ENCODE measurements at regions not wholly inside any gene's neighbourhood (a gene's known extent, or its start where the extent isn't known, plus 50 kb on each side); places are given as distances from the start of the nearest gene placed in this dataset.
A peak's percentile ranks its signal among the peaks of the same experiment; 100 is the strongest.
"Not testable (repeated sequence)": the region's sequence is repeated elsewhere in the genome, so short reads cannot be mapped to it uniquely, and the experiment has no call there.

GRCh38 chr9:97150471-97150870 lies 111.5 kb upstream of the CTSV start:
- not testable (repeated sequence) for ATAC-seq; H3K36me3 Mint-ChIP-seq (ENCODE audit: low read depth); H3K9me3 Mint-ChIP-seq; DNase-seq; H3K4me1 Mint-ChIP-seq; H3K27ac Mint-ChIP-seq; H3K27me3 Mint-ChIP-seq; H3K4me3 Mint-ChIP-seq

GRCh38 chr9:97148428-97148827 lies 109.5 kb upstream of the CTSV start:
- H3K4me1 Mint-ChIP-seq; H3K9me3 Mint-ChIP-seq; H3K36me3 Mint-ChIP-seq (ENCODE audit: low read depth); DNase-seq; H3K27ac Mint-ChIP-seq; H3K27me3 Mint-ChIP-seq; ATAC-seq; H3K4me3 Mint-ChIP-seq: not testable (repeated sequence)

- not testable (repeated sequence) for H3K4me1 Mint-ChIP-seq; H3K27me3 Mint-ChIP-seq; H3K36me3 Mint-ChIP-seq (ENCODE audit: low read depth); DNase-seq; ATAC-seq; H3K4me3 Mint-ChIP-seq; H3K27ac Mint-ChIP-seq; H3K9me3 Mint-ChIP-seq
These were observed 106.7 kb upstream of the CTSV start for GRCh38 chr9:97145680-97146079.

- H3K4me3 Mint-ChIP-seq, result no peak overlapping the region
- ATAC-seq (no peak), DNase-seq (no peak)
- H3K27ac Mint-ChIP-seq, result no peak overlapping the region
- H3K4me1 Mint-ChIP-seq, result no peaks in the 10 kb centered on the region
- H3K27me3 Mint-ChIP-seq, result no peaks in the 10 kb centered on the region
- H3K36me3 Mint-ChIP-seq (ENCODE audit: low read depth), result no peaks in the 10 kb centered on the region
- no peaks in the 10 kb centered on the region for H3K9me3 Mint-ChIP-seq
These were observed 101.6 kb upstream of the CTSV start for GRCh38 chr9:97140566-97140965.

- no peaks in the 10 kb centered on the region for H3K36me3 Mint-ChIP-seq (ENCODE audit: low read depth)
- no peak for ATAC-seq
- no peaks in the 10 kb centered on the region for H3K9me3 Mint-ChIP-seq
- no peaks in the 10 kb centered on the region for H3K4me1 Mint-ChIP-seq
- no peak overlapping the region for H3K27ac Mint-ChIP-seq
- H3K27me3 Mint-ChIP-seq, result no peaks in the 10 kb centered on the region
- H3K4me3 Mint-ChIP-seq, result no peak overlapping the region
- DNase-seq, result no peak
These were observed 97.5 kb upstream of the CTSV start for GRCh38 chr9:97136421-97136820.

DNA sequence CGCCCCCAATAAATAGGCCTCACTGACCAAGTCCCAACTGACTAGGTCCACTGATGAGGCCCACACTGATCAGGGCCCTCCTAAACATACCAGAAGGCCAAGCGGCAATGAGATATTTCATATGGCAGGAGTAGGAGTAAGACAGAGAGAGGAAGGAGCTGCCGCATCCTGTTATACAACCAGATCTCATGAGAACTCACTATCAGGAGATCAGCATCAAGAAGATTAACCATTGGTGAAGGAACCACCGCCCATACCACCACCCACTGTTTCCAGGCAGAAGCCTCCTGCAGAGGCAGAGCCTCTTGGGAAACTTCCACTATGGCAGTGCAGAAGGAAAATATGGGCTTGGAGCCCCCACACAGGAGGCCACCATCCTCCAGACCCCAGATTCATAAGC lies 95.0 kb upstream of the CTSV start:
- not testable (repeated sequence) for H3K4me3 Mint-ChIP-seq; H3K36me3 Mint-ChIP-seq (ENCODE audit: low read depth); DNase-seq; H3K9me3 Mint-ChIP-seq; H3K27ac Mint-ChIP-seq; H3K4me1 Mint-ChIP-seq; ATAC-seq; H3K27me3 Mint-ChIP-seq

DNA sequence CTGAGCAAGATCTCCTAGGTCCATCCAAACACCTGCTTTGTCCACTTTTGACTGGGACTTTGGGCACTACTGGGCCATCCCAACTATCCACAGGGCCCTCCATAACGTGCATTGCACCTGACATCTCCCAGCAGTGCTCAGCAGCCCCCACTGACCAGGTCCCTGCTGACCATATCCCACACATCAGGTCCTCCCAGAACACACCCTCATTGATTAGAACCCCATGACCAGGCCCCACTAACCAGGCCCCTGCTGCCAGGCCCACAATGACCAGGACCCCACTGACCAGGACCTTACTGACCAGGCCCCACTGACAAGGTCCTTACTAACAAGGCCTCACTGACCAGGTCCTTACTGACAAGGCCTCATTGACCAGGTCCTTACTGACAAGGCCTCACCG lies 93.9 kb upstream of the CTSV start:
- H3K27me3 Mint-ChIP-seq, result no peaks in the 10 kb centered on the region
- no peaks in the 10 kb centered on the region for H3K36me3 Mint-ChIP-seq (ENCODE audit: low read depth)
- H3K4me1 Mint-ChIP-seq, result no peaks in the 10 kb centered on the region
- H3K4me3 Mint-ChIP-seq, result no peak overlapping the region
- no peaks in the 10 kb centered on the region for H3K9me3 Mint-ChIP-seq
- ATAC-seq (no peak), DNase-seq (no peak)
- H3K27ac Mint-ChIP-seq, result no peak overlapping the region

DNA sequence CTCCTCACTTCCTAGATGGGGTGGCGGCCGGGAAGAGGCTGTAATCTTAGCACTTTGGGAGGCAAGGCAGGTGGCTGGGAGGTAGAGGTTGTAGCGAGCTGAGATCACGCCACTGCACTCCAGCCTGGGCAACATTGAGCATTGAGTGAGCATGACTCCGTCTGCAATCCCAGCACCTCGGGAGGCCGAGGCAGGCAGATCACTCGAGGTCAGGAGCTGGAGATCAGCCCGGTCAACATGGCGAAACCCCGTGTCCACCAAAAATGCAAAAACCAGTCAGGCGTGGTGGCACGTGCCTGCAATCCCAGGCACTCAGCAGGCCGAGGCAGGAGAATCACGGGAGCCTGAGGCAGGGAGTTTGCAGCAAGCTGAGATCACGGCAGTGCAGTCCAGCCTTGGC lies 91.9 kb upstream of the CTSV start:
- not testable (repeated sequence) for DNase-seq; H3K4me3 Mint-ChIP-seq; H3K27me3 Mint-ChIP-seq; H3K9me3 Mint-ChIP-seq; ATAC-seq; H3K27ac Mint-ChIP-seq; H3K36me3 Mint-ChIP-seq (ENCODE audit: low read depth); H3K4me1 Mint-ChIP-seq

DNA sequence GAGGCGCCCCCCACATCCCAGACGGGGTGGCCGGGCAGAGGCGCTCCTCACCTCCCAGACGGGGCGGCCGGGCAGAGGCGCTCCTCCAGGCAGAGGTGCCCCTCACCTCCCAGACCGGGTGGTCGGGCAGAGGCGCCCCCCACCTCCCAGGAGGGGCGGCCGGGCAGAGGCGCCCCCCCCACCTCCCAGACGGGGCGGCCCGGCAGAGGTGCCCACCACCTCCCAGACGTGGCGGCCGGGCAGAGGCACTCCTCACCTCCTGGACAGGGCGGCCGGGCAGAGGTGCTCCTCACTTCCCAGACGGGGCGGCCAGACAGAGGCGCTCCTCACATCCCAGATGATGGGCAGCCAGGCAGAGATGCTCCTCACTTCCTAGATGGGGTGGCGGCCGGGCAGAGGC lies 91.4 kb upstream of the CTSV start:
- not testable (repeated sequence) for H3K4me3 Mint-ChIP-seq, ATAC-seq

DNA sequence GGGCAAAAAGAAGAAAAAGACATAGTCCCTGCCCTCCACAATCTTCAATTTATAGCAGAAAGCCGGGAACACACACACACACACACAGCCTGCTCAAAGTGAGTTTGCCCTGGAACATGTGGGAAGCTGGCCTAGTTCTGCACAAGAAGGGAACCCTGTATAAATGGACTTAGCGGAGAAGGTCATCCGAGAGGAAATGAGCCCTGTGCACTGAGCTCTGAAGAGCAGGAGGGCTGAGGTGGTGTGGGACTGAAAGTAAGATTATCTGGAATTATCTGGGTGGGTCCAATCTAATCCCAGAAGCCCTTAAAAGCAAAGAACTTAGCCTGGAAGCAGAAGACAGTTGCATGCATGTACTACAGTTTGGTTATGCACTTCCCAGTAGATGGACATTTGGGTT lies 90.0 kb upstream of the CTSV start:
- H3K27me3 Mint-ChIP-seq, result peaks cover 2% of the 10 kb centered on the region
- no peaks in the 10 kb centered on the region for H3K4me1 Mint-ChIP-seq
- no peaks in the 10 kb centered on the region for H3K36me3 Mint-ChIP-seq (ENCODE audit: low read depth)
- ATAC-seq, result no peak
- DNase-seq, result no peak
- no peaks in the 10 kb centered on the region for H3K9me3 Mint-ChIP-seq
- H3K4me3 Mint-ChIP-seq, result no peak overlapping the region
- H3K27ac Mint-ChIP-seq, result no peak overlapping the region

More for the DNA sequence above, 91.4 kb upstream of the CTSV start:
- H3K36me3 Mint-ChIP-seq (ENCODE audit: low read depth); H3K27ac Mint-ChIP-seq; DNase-seq; H3K9me3 Mint-ChIP-seq; H3K4me1 Mint-ChIP-seq; H3K27me3 Mint-ChIP-seq: not testable (repeated sequence)

GRCh38 chr9:97124256-97124655 lies 85.3 kb upstream of the CTSV start:
- DNase-seq, result no peak
- H3K36me3 Mint-ChIP-seq (ENCODE audit: low read depth), result peaks cover 4% of the 10 kb centered on the region
- H3K4me1 Mint-ChIP-seq, result no peaks in the 10 kb centered on the region
- H3K9me3 Mint-ChIP-seq, result peaks cover 4% of the 10 kb centered on the region
- H3K27ac Mint-ChIP-seq, result no peak overlapping the region
- H3K27me3 Mint-ChIP-seq, result peaks cover 2% of the 10 kb centered on the region
- H3K4me3 Mint-ChIP-seq, result no peak overlapping the region
- no peak for ATAC-seq

DNA sequence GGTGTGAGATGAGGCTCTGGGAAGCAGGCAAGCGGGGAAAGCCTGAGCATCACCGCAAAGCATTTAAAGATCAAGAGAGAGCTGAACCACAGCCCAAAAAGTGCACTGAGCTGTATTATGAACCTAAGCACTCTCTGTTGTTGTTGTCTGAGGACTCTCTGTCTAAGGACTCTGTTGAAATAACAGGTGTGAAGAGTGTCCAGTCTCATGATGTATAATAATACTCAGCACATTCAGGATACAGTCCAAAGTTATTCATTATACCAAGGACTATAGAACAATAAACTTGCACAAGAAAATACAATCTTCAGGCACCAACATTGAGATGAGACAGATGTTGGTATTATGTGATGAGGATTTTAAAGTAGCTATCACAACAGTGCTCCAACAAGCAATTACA lies 71.8 kb upstream of the CTSV start:
- Mint-ChIP-seq H3K27me3 (peaks cover 3% of the 10 kb centered on the region), H3K4me3 (no peak overlapping the region), H3K9me3 (no peaks in the 10 kb centered on the region), H3K27ac (no peak overlapping the region), H3K4me1 (no peaks in the 10 kb centered on the region), H3K36me3 (ENCODE audit: low read depth) (no peaks in the 10 kb centered on the region)
- no peak for ATAC-seq
- no peak for DNase-seq

DNA sequence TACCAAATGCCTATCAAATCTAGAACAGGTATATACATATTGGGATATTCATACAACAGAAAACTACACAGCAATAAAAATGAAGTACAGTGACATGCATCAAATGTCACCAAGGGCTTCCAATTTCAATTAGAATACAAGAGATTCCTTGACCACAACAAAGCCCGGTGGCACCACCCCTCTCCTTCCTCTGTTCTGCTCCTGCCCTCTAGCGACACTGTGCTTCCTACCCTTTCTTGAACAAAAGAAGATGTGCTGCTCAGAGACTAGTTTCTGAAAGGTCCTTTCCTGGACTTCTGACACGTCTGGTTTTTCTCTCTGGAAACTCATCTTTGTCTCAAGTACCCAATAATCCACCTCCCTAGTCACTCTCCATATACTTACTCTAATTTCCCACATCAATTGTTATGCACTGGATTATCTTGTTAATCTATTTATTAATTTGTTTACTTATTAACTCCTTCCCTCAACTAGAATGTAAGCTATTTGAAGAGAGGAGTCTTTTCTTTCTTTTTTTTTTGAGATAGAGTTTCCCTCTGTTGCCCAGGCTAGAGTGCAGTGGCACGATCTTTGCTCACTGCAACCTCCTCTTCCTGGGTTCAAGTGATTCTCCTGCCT lies 70.4 kb upstream of the CTSV start:
- DNase-seq, result peak; percentile 29
- Mint-ChIP-seq H3K4me1 (no peaks in the 10 kb centered on the region), H3K27ac (no peak overlapping the region), H3K36me3 (ENCODE audit: low read depth) (no peaks in the 10 kb centered on the region), H3K27me3 (peaks cover 3% of the 10 kb centered on the region), H3K9me3 (no peaks in the 10 kb centered on the region), H3K4me3 (no peak overlapping the region)
- ATAC-seq, result peak; percentile 40

DNA sequence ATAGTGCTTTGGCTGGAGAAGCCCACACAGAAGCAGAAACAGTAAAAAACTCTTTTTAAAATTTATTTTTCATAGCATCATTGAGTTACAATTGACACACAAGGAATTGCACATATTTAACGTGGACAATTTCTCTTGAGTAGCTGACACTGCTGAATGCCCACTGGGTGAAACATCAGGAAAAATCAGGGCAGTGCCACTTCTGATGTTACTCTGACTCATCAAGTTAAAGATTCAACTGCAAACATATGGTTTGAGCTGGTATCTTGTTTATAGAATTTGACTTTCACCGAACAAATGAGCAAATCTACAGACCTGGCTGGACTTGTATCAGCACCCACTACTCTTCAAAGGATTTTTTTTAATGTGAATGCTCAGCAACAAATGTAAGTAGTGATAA lies 66.3 kb upstream of the CTSV start:
- not testable (repeated sequence) for H3K9me3 Mint-ChIP-seq; H3K27me3 Mint-ChIP-seq; H3K4me3 Mint-ChIP-seq; H3K4me1 Mint-ChIP-seq; DNase-seq; ATAC-seq; H3K27ac Mint-ChIP-seq; H3K36me3 Mint-ChIP-seq (ENCODE audit: low read depth)

GRCh38 chr9:97103613-97104383 lies 64.9 kb upstream of the CTSV start:
- not testable (repeated sequence) for ATAC-seq, H3K4me1 Mint-ChIP-seq

More at GRCh38 chr9:97103613-97104383, 64.9 kb upstream of the CTSV start:
- not testable (repeated sequence) for H3K27me3 Mint-ChIP-seq; H3K27ac Mint-ChIP-seq; DNase-seq; H3K9me3 Mint-ChIP-seq; H3K4me3 Mint-ChIP-seq; H3K36me3 Mint-ChIP-seq (ENCODE audit: low read depth)
